ENCODE measurements at regions not wholly inside any gene's neighbourhood (a gene's known extent, or its start where the extent isn't known, plus 50 kb on each side); places are given as distances from the start of the nearest gene placed in this dataset.

GRCh38 chr6:23518294-23518693 lies 607.7 kb upstream of the NRSN1 start:
- Histone ChIP-seq H3K79me2 (ENCODE audit: insufficient read depth, low read length) (no peaks in the 10 kb centered on the region), H3K4me2 (ENCODE audit: low read length) (no peak overlapping the region), H3K4me1 (ENCODE audit: insufficient read depth, low read length, severe bottlenecking) (no peaks in the 10 kb centered on the region), H3K27me3 (ENCODE audit: insufficient read depth, low read length) (no peaks in the 10 kb centered on the region), H2AFZ (ENCODE audit: low read length) (no peak overlapping the region), H3K4me3 (ENCODE audit: low read depth, low read length, poor library complexity, severe bottlenecking) (no peak overlapping the region), H3K27ac (ENCODE audit: low read depth, low read length, poor library complexity, severe bottlenecking) (no peak overlapping the region), H4K20me1 (ENCODE audit: insufficient read depth, low read length) (no peaks in the 10 kb centered on the region), H3K36me3 (ENCODE audit: insufficient read depth, low read length) (no peaks in the 10 kb centered on the region), H3K9ac (ENCODE audit: low read length) (no peak overlapping the region), H3K9me3 (ENCODE audit: low read length) (no peaks in the 10 kb centered on the region), H3F3A (ENCODE audit: insufficient read depth, low read length) (no peaks in the 10 kb centered on the region), H3K9me2 (ENCODE audit: low read depth, low read length) (no peaks in the 10 kb centered on the region)
- TF ChIP-seq CTCF (IDR thresholded peaks at IDR 0.05; ENCODE audit: low read length) (no peak), EZH2 (IDR thresholded peaks at IDR 0.05; ENCODE audit: borderline replicate concordance, low read length) (no peak)

DNA sequence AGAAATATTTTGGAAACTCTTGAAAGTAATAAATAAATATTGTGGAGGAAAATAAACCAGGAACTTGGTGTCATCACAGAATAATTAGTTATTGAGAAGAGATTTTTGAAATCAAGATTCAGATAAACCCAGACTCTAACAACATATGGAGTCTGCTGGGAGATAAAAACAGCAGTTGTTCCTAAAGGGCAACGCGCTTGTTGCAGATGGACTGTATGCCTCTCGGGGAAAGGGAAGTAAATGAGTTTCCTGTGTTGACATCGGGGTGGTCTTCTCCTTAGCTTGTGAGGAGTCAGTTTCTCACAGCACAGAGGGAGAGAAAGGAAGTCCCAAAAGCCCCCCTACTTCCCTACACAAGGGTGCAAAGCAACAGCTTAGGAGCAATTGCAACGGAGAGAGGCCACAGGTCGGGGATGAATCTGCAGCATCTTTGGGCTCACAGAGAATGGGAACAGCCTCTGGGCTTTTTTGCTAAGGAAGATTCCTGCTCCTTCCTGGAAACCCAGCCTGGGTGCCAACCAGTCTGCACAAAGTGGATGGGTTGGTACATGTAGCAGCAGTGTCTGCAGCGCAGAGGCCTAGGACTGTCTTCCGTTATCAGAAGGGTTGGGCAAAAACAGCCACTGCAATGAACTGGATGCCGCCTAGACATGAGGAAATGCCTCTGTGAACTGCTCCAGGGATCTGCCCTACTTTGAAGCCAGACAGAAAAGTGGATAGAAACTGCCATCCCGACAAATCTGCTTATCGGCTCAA lies 603.0 kb upstream of the NRSN1 start:
- Histone ChIP-seq H3K79me2 (ENCODE audit: insufficient read depth, low read length) (no peaks in the 10 kb centered on the region), H3K27ac (ENCODE audit: low read depth, low read length, poor library complexity, severe bottlenecking) (no peak overlapping the region), H3K4me3 (ENCODE audit: low read depth, low read length, poor library complexity, severe bottlenecking) (no peak overlapping the region), H2AFZ (ENCODE audit: low read length) (no peak overlapping the region), H3K36me3 (ENCODE audit: insufficient read depth, low read length) (no peaks in the 10 kb centered on the region), H3F3A (ENCODE audit: insufficient read depth, low read length) (no peaks in the 10 kb centered on the region), H3K4me2 (ENCODE audit: low read length) (no peak overlapping the region), H4K20me1 (ENCODE audit: insufficient read depth, low read length) (no peaks in the 10 kb centered on the region), H3K9me2 (ENCODE audit: low read depth, low read length) (no peaks in the 10 kb centered on the region), H3K9me3 (ENCODE audit: low read length) (no peaks in the 10 kb centered on the region), H3K27me3 (ENCODE audit: insufficient read depth, low read length) (no peaks in the 10 kb centered on the region), H3K9ac (ENCODE audit: low read length) (no peak overlapping the region), H3K4me1 (ENCODE audit: insufficient read depth, low read length, severe bottlenecking) (no peaks in the 10 kb centered on the region)
- TF ChIP-seq CTCF (IDR thresholded peaks at IDR 0.05; ENCODE audit: low read length) (no peak), EZH2 (IDR thresholded peaks at IDR 0.05; ENCODE audit: borderline replicate concordance, low read length) (no peak)

GRCh38 chr6:23523771-23524170 lies 602.2 kb upstream of the NRSN1 start:
- Histone ChIP-seq H3K27me3 (ENCODE audit: insufficient read depth, low read length) (no peaks in the 10 kb centered on the region), H4K20me1 (ENCODE audit: insufficient read depth, low read length) (no peaks in the 10 kb centered on the region), H3K4me1 (ENCODE audit: insufficient read depth, low read length, severe bottlenecking) (no peaks in the 10 kb centered on the region), H3K4me2 (ENCODE audit: low read length) (no peak overlapping the region), H3F3A (ENCODE audit: insufficient read depth, low read length) (no peaks in the 10 kb centered on the region), H3K9me3 (ENCODE audit: low read length) (no peaks in the 10 kb centered on the region), H3K9ac (ENCODE audit: low read length) (no peak overlapping the region), H3K9me2 (ENCODE audit: low read depth, low read length) (no peaks in the 10 kb centered on the region), H3K27ac (ENCODE audit: low read depth, low read length, poor library complexity, severe bottlenecking) (no peak overlapping the region), H3K79me2 (ENCODE audit: insufficient read depth, low read length) (no peaks in the 10 kb centered on the region), H3K4me3 (ENCODE audit: low read depth, low read length, poor library complexity, severe bottlenecking) (no peak overlapping the region), H2AFZ (ENCODE audit: low read length) (no peak overlapping the region), H3K36me3 (ENCODE audit: insufficient read depth, low read length) (no peaks in the 10 kb centered on the region)
- TF ChIP-seq CTCF (IDR thresholded peaks at IDR 0.05; ENCODE audit: low read length) (no peak), EZH2 (IDR thresholded peaks at IDR 0.05; ENCODE audit: borderline replicate concordance, low read length) (no peak)

Measured in OCI-LY1 (cell line).